HEK293 (cell line): ENCODE measurements at regions not wholly inside any gene's neighbourhood (a gene's known extent, or its start where the extent isn't known, plus 50 kb on each side); places are given as distances from the start of the nearest gene placed in this dataset.

Source experiments
- CTCF ChIA-PET: fragments of 350-600 bp; formaldehyde crosslinking; extraction: SDS; loops from one replicate; lab custom pipeline; 2021; ENCODE audit warnings: antibody characterized with exemption; lab: Yijun Ruan, JAX
- POLR2A ChIA-PET: fragments of 300-600 bp; formaldehyde crosslinking; extraction: SDS; loops from one replicate; lab custom pipeline; 2020; ENCODE audit warnings: antibody characterized with exemption, inconsistent platforms; lab: Yijun Ruan, JAX
- H3K27ac ChIP-seq: fragments of 200-500 bp; sonication (Bioruptor generic); 2 replicates; pipeline ENCODE4 v1.5.1; 2014; ENCODE audit warnings: low read depth, low read length, control low read depth, inconsistent platforms; ENCODE audit errors: extremely low read depth
- H3K36me3 ChIP-seq, 2 experiments: fragments of 200-500 bp in 1 of 2; sonication (Bioruptor generic) in 1 of 2; 1 replicate in 1 of 2; 2 replicates in 1 of 2; pipeline ENCODE4 v1.5.1; 2014 to 2017; ENCODE audit warnings: inconsistent platforms in 2 of 2, low read length in 2 of 2; ENCODE audit not compliant: control insufficient read depth in 2 of 2, insufficient read depth in 1 of 2
- H3K4me1 ChIP-seq: fragments of 200-500 bp; sonication (Bioruptor generic); 2 replicates; pipeline ENCODE4 v1.5.1; 2014; ENCODE audit warnings: mild to moderate bottlenecking, low read length, inconsistent platforms; ENCODE audit not compliant: control insufficient read depth, insufficient read depth
- H3K4me3 ChIP-seq: 2 replicates; pipeline ENCODE4 v1.5.1; 2011; ENCODE audit warnings: low read depth, mild to moderate bottlenecking, control low read depth, low read length, moderate library complexity
- H3K9me3 ChIP-seq: fragments of 200-500 bp; sonication (Bioruptor generic); 2 replicates; pipeline ENCODE4 v1.5.1; 2014; ENCODE audit warnings: low read depth, low read length, inconsistent platforms; ENCODE audit not compliant: control insufficient read depth, insufficient read depth
- EGR2 ChIP-seq: fragments of 450-650 bp; formaldehyde crosslinking; IDR thresholded peaks from 2 replicates; pipeline ENCODE4 v1.5.1; 2016; ENCODE audit warnings: low read depth, missing biosample characterization, missing genetic modification characterization
- GLIS2 ChIP-seq: fragments of 450-650 bp; formaldehyde crosslinking; IDR thresholded peaks from 2 replicates; pipeline ENCODE4 v1.5.1; 2016; ENCODE audit warnings: missing biosample characterization, missing genetic modification characterization
- IKZF3 ChIP-seq: fragments of 450-650 bp; IDR thresholded peaks from 2 replicates; pipeline ENCODE4 v1.5.0; 2018; ENCODE audit warnings: missing biosample characterization, mild to moderate bottlenecking, missing genetic modification characterization, moderate library complexity
- KLF9 ChIP-seq: fragments of 450-650 bp; formaldehyde crosslinking; IDR thresholded peaks from 2 replicates; pipeline ENCODE4 v1.5.1; 2016; ENCODE audit warnings: missing biosample characterization, missing genetic modification characterization, low read depth
- MEIS1 ChIP-seq: sonication (generic); formaldehyde crosslinking; IDR thresholded peaks from 2 replicates; pipeline ENCODE4 v1.8.1; 2022; ENCODE audit warnings: missing genetic modification reagents, mild to moderate bottlenecking, borderline replicate concordance
- MZF1 ChIP-seq: fragments of 450-650 bp; formaldehyde crosslinking; IDR thresholded peaks from 2 replicates; pipeline ENCODE4 v1.5.1; 2017; ENCODE audit warnings: missing biosample characterization, missing genetic modification characterization, borderline replicate concordance
- PRDM6 ChIP-seq: fragments of 450-650 bp; formaldehyde crosslinking; IDR thresholded peaks from 2 replicates; pipeline ENCODE4 v1.5.1; 2017; ENCODE audit warnings: missing biosample characterization, missing genetic modification characterization
- REST ChIP-seq: fragments of 450-650 bp; formaldehyde crosslinking; IDR thresholded peaks from 2 replicates; pipeline ENCODE4 v1.5.1; 2016; ENCODE audit warnings: missing biosample characterization, missing genetic modification characterization
- SCRT2 ChIP-seq: fragments of 450-650 bp; formaldehyde crosslinking; IDR thresholded peaks from 2 replicates; pipeline ENCODE4 v1.5.1; 2016; ENCODE audit warnings: missing biosample characterization, missing genetic modification characterization
- YY1 ChIP-seq: fragments of 450-650 bp; formaldehyde crosslinking; IDR thresholded peaks from 2 replicates; pipeline ENCODE4 v1.5.1; 2018; ENCODE audit warnings: missing biosample characterization, missing genetic modification characterization
- YY2 ChIP-seq: fragments of 450-650 bp; formaldehyde crosslinking; IDR thresholded peaks from 2 replicates; pipeline ENCODE4 v1.5.1; 2016; ENCODE audit warnings: missing biosample characterization, missing genetic modification characterization
- ZEB2 ChIP-seq: fragments of 450-650 bp; formaldehyde crosslinking; IDR thresholded peaks from 2 replicates; pipeline ENCODE4 v1.5.1; 2016; ENCODE audit warnings: missing biosample characterization, missing genetic modification characterization
- ZNF112 ChIP-seq: fragments of 450-650 bp; formaldehyde crosslinking; IDR thresholded peaks from 2 replicates; pipeline ENCODE4 v1.5.0; 2017; ENCODE audit warnings: missing biosample characterization, missing genetic modification characterization
- ZNF18 ChIP-seq: fragments of 450-650 bp; formaldehyde crosslinking; IDR thresholded peaks from 2 replicates; pipeline ENCODE4 v1.5.1; 2016; ENCODE audit warnings: missing biosample characterization, missing genetic modification characterization
- ZNF24 ChIP-seq: fragments of 450-650 bp; formaldehyde crosslinking; IDR thresholded peaks from 2 replicates; pipeline ENCODE4 v1.5.1; 2016; ENCODE audit warnings: missing biosample characterization, missing genetic modification characterization
- ZNF302 ChIP-seq: fragments of 450-650 bp; formaldehyde crosslinking; IDR thresholded peaks from 2 replicates; pipeline ENCODE4 v1.5.1; 2016; ENCODE audit warnings: missing biosample characterization, missing genetic modification characterization, low read depth
- ZNF341 ChIP-seq: fragments of 450-650 bp; formaldehyde crosslinking; IDR thresholded peaks from 2 replicates; pipeline ENCODE4; 2016; ENCODE audit warnings: low read depth, missing biosample characterization, missing genetic modification characterization
- ZNF350 ChIP-seq: fragments of 450-650 bp; formaldehyde crosslinking; IDR thresholded peaks from 2 replicates; pipeline ENCODE4 v1.5.0; 2017; ENCODE audit warnings: missing biosample characterization, mild to moderate bottlenecking, missing genetic modification characterization
- ZNF354C ChIP-seq: fragments of 450-650 bp; formaldehyde crosslinking; IDR thresholded peaks from 2 replicates; pipeline ENCODE4 v1.5.1; 2016; ENCODE audit warnings: missing biosample characterization, missing genetic modification characterization, low read depth, borderline replicate concordance
- ZNF37A ChIP-seq: fragments of 450-650 bp; IDR thresholded peaks from 2 replicates; pipeline ENCODE4 v1.5.1; 2018; ENCODE audit warnings: missing biosample characterization, missing genetic modification characterization
- ZNF404 ChIP-seq: fragments of 450-650 bp; formaldehyde crosslinking; IDR thresholded peaks from 2 replicates; pipeline ENCODE4 v1.5.1; 2017; ENCODE audit warnings: missing biosample characterization, missing genetic modification characterization
- ZNF416 ChIP-seq: fragments of 450-650 bp; formaldehyde crosslinking; IDR thresholded peaks from 2 replicates; pipeline ENCODE4 v1.5.1; 2016; ENCODE audit warnings: missing biosample characterization, missing genetic modification characterization
- ZNF639 ChIP-seq: fragments of 450-650 bp; formaldehyde crosslinking; IDR thresholded peaks from 2 replicates; pipeline ENCODE4 v1.5.1; 2016; ENCODE audit warnings: missing biosample characterization, missing genetic modification characterization
- ZNF658 ChIP-seq: fragments of 450-650 bp; formaldehyde crosslinking; IDR thresholded peaks from 2 replicates; pipeline ENCODE4; 2016; ENCODE audit warnings: missing biosample characterization, missing genetic modification characterization
- ZNF664 ChIP-seq: fragments of 450-650 bp; formaldehyde crosslinking; IDR thresholded peaks from 2 replicates; pipeline ENCODE4 v1.5.1; 2016; ENCODE audit warnings: missing biosample characterization, missing genetic modification characterization
- ZNF747 ChIP-seq: fragments of 450-650 bp; formaldehyde crosslinking; IDR thresholded peaks from 2 replicates; pipeline ENCODE4 v1.5.1; 2016; ENCODE audit warnings: missing biosample characterization, missing genetic modification characterization

- TF ChIP-seq ZNF18 (no peak), ZNF112 (tag by site-specific recombination) (no peak), SCRT2 (tag by site-specific recombination) (no peak), YY2 (tag by site-specific recombination) (no peak)
Observed at GRCh38 chr19:37304190-37304883, 66.6 kb upstream of the ZNF527 start (continued).

GRCh38 chr19:37304884-37305255 lies 66.0 kb upstream of the ZNF527 start:
- CTCF ChIA-PET = no interaction called here
- POLR2A ChIA-PET = no interaction called here

GRCh38 chr19:37306383-37306963 lies 64.4 kb upstream of the ZNF527 start:
- CTCF ChIA-PET = interaction anchor here (0.7 kb wide), 1 partner anchor 298 kb away, joined by 3 read pairs; no protein-coding TSS in a partner anchor
- peaks cover 11% of the 10 kb centered on the region for H3K9me3 ChIP-seq
- H3K27ac ChIP-seq = no peak overlapping the region
- no peak overlapping the region for H3K4me3 ChIP-seq
- POLR2A ChIA-PET = no interaction called here
- no peaks in the 10 kb centered on the region for H3K36me3 ChIP-seq
- no peaks in the 10 kb centered on the region for H3K4me1 ChIP-seq
- TF ChIP-seq PRDM6 (tag by site-specific recombination) = no peak
- no peak for TF ChIP-seq ZNF639 (tag by site-specific recombination)
- no peak for TF ChIP-seq ZNF302 (tag by site-specific recombination)
- no peak for TF ChIP-seq EGR2 (tag by site-specific recombination)
- no peak for TF ChIP-seq MEIS1
- TF ChIP-seq ZNF24 (tag by site-specific recombination) = no peak
- TF ChIP-seq ZNF658 (tag by site-specific recombination) = no peak
- TF ChIP-seq KLF9 (tag by site-specific recombination) = no peak
- TF ChIP-seq ZNF404 (tag by site-specific recombination) = no peak
- TF ChIP-seq YY1 (tag by site-specific recombination) = no peak
- TF ChIP-seq ZNF747 (tag by site-specific recombination) = no peak
- no peak for TF ChIP-seq ZNF37A (tag by site-specific recombination)
- TF ChIP-seq ZNF416 (tag by site-specific recombination) = no peak
- TF ChIP-seq ZNF341 (tag by site-specific recombination) = no peak
- TF ChIP-seq GLIS2 (tag by site-specific recombination) = no peak

More at GRCh38 chr19:37304884-37305255, 66.0 kb upstream of the ZNF527 start:
- no peaks in the 10 kb centered on the region for H3K4me1 ChIP-seq
- H3K4me3 ChIP-seq = no peak overlapping the region
- peaks cover 9% of the 10 kb centered on the region for H3K9me3 ChIP-seq
- H3K27ac ChIP-seq = no peak overlapping the region
- TF ChIP-seq MZF1 (tag by site-specific recombination) (no peak), ZNF664 (tag by site-specific recombination) (no peak), IKZF3 (no peak), ZEB2 (tag by site-specific recombination) (no peak), ZNF350 (tag by site-specific recombination) (no peak), REST (tag by site-specific recombination) (no peak), ZNF354C (no peak)
- H3K36me3 ChIP-seq = no peaks in the 10 kb centered on the region
